Activated CD4-positive, alpha-beta T cell treated with anti-CD3 and anti-CD28 coated beads for 48 hours (primary cell): ENCODE measurements at regions not wholly inside any gene's neighbourhood (a gene's known extent, or its start where the extent isn't known, plus 50 kb on each side); places are given as distances from the start of the nearest gene placed in this dataset.
A peak's percentile ranks its signal among the peaks of the same experiment; 100 is the strongest.
"Not testable (repeated sequence)": the region's sequence is repeated elsewhere in the genome, so short reads cannot be mapped to it uniquely, and the experiment has no call there.

ENCODE experiments used
- DNase-seq: peaks from one replicate; pipeline ENCODE4 v3.0.0-alpha.2; 2020

GRCh38 chr12:47367912-47368537 lies 288.3 kb upstream of the AMIGO2 start:
- no peak for DNase-seq

- no peak for DNase-seq
Measured at GRCh38 chr12:47366579-47366978, 286.8 kb upstream of the AMIGO2 start.

- no peak for DNase-seq
Measured at GRCh38 chr12:47366157-47366556, 286.4 kb upstream of the AMIGO2 start.

- not testable (repeated sequence) for DNase-seq
Measured at GRCh38 chr12:47365443-47366076, 285.8 kb upstream of the AMIGO2 start.

- no peak for DNase-seq
Measured at GRCh38 chr12:47364261-47364660, 284.5 kb upstream of the AMIGO2 start.

- no peak for DNase-seq
Measured at GRCh38 chr12:47362126-47362705, 282.5 kb upstream of the AMIGO2 start.

- peak; percentile 67 for DNase-seq
Measured at GRCh38 chr12:47361389-47362021, 281.7 kb upstream of the AMIGO2 start.

- no peak for DNase-seq
Measured at GRCh38 chr12:47360771-47361388, 281.1 kb upstream of the AMIGO2 start.

GRCh38 chr12:47360093-47360480 lies 280.3 kb upstream of the AMIGO2 start:
- DNase-seq, result no peak

- no peak for DNase-seq
Measured at GRCh38 chr12:47359310-47360092, 279.7 kb upstream of the AMIGO2 start.

GRCh38 chr12:47357006-47357405 lies 277.2 kb upstream of the AMIGO2 start:
- DNase-seq, result not testable (repeated sequence)

- peak; percentile 34 for DNase-seq
Measured at GRCh38 chr12:47356129-47356700, 276.5 kb upstream of the AMIGO2 start.

GRCh38 chr12:47353508-47353907 lies 273.7 kb upstream of the AMIGO2 start:
- no peak for DNase-seq

GRCh38 chr12:47352067-47352466 lies 272.3 kb upstream of the AMIGO2 start:
- no peak for DNase-seq

- DNase-seq, result no peak
Measured at GRCh38 chr12:47351526-47351925, 271.8 kb upstream of the AMIGO2 start.

- no peak for DNase-seq
Measured at GRCh38 chr12:47350062-47350408, 270.3 kb upstream of the AMIGO2 start.

GRCh38 chr12:47349137-47350061 lies 269.6 kb upstream of the AMIGO2 start:
- DNase-seq, result peak; percentile 59

- DNase-seq, result no peak
Measured at GRCh38 chr12:47348206-47348605, 268.4 kb upstream of the AMIGO2 start.

GRCh38 chr12:47346251-47347019 lies 266.7 kb upstream of the AMIGO2 start:
- DNase-seq, result no peak
